Inferior parietal cortex (tissue), 1 donor: ENCODE measurements at regions not wholly inside any gene's neighbourhood (a gene's known extent, or its start where the extent isn't known, plus 50 kb on each side); places are given as distances from the start of the nearest gene placed in this dataset.
A peak's percentile ranks its signal among the peaks of the same experiment; 100 is the strongest.

Source experiments
- DNase-seq: peaks from one replicate; pipeline ENCODE4 v3.0.0-alpha.2; 2016; ENCODE audit errors: extremely low spot score

DNA sequence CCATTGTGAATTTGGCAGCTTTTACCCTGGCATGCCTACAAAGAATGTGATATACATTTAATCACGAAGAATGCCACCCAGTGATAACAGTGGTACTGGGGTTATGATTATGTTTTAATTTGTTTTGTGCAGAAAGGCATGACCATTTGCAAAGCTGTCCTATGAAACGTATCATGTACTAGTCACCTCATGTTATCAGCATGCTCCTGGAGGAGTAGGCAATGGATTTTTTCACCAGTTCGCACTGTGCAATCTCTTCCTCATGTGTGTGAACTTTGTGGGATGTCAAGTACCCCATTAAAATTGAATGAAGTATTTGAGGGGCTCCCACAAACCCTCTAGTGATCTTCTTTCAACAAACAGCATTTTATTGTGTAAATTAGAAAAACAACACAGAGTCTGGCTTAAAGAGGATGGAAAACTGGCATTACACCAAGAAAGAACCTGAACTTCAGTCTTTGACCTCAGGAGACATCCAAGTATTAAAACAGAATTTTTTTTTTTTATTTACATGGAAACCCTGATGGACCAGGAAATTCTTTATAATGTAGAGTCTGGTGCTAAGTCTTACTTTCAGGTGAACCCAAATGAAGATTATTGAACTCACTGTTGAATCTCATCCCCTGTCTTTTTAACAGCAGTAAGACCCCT lies 200.6 kb upstream of the PGRMC2 start:
- no peak for DNase-seq

GRCh38 chr4:128484896-128485295 lies 197.3 kb upstream of the PGRMC2 start:
- DNase-seq, result no peak

DNA sequence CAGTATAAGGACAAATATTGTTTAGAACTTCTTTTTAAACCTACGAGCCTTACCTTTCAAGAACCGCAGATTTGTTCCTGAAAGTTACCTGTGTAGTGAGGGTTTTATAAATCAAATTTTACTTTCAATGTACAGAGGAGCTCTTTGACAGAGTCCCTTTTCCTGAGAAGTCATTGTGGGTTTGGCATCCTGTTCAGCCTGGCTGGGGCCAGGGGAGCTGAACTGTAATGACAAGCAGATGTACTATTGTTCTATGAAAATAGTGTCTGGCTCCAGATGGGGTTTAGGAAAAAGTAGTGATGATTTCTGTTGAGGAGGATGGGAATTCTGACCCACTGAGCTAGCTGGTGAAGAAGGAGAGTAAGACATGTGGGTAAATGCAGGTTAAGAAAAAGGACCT lies 196.2 kb upstream of the PGRMC2 start:
- no peak for DNase-seq

GRCh38 chr4:128483041-128483440 lies 195.4 kb upstream of the PGRMC2 start:
- DNase-seq, result no peak

DNA sequence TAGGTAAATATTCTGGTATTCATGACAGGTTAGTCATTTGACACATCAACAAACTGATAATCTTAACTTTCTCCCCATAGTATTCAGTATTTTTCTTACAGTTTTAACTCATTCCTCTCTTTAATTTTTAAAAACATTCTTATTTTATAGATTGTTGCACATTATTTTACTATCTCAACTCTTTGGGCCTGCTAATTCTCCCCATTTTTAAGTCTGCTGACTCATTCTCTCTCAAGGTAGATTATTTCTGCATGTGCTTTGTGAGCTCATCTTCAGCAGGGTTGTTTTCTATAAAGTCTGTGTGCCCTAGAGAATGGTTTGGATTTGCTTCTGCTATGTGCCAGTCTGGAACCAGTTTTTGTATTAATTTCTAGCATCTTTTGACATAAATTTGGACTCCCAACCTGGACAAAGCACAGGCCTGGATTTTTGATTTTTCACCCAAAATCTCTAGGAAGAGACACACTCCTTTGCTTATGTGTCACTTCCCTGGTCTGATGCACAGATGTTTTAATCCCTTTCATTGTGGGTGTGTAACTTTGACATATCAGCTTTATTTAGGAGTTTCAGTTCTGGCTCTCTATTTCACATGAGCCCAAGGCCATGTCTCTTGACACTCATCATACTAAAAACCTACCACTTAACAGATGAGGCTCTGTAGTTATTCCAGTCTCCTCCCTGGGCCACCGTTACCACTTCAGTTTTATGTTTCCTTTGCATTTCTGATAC lies 194.3 kb upstream of the PGRMC2 start:
- no peak for DNase-seq

DNA sequence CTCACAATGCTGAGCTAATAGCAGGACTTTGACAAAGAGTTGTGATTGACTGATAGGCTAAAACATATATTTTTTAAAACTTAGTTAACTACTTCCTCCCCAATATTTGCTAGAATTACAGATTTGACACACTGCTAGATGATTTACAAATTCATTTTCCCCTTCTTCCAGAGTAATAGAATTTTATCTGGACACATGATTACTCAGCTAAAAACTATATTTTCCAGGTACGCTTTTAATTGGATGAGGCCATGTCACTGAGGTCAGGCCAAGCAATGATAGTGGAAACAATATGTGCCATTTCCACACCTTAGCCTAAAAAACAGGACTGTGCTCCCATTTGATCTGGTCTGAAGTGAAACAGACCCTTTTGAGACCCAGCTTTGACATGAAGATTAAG lies 193.3 kb upstream of the PGRMC2 start:
- no peak for DNase-seq

DNA sequence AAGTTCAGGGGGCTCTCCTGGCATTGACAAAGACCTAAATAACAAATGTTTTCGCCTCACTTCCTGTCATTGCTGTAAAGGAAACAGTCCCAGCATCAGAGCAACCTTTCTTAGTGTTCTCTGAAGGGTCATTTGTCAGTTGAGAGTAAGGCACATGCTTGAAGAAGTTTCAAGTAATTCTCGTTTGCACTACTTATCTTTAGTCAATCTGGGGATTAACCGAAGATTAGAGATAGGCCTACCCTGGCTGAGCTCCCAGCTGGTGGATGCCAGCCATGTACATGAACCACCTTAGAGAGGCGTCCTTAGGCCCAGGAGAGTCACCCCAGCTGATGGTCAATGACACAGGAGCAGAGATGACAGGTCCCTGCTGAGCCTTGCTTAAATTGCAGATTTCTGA lies 189.9 kb upstream of the PGRMC2 start:
- DNase-seq, result no peak

DNA sequence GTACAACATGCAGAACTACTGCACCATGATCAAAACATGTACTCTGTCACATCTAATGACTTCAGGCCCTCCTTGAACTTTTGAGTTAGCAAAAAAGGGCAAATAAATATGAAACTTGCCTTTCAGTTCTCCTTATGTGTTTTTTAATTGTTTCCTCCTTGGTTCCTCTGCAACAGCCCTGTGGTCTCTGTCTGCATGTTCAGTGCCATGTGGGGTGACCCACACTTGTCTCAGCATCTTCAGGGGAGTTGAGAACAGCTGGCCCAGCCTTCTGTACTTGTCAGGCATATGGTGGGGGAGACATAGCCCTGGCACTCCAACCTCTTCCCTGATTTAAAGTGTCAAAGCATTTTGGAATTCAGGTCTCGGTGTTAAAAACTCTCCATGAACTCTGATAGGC lies 188.0 kb upstream of the PGRMC2 start:
- DNase-seq, result no peak

- no peak for DNase-seq
Measured at GRCh38 chr4:128471576-128471975, 184.0 kb upstream of the PGRMC2 start.

DNA sequence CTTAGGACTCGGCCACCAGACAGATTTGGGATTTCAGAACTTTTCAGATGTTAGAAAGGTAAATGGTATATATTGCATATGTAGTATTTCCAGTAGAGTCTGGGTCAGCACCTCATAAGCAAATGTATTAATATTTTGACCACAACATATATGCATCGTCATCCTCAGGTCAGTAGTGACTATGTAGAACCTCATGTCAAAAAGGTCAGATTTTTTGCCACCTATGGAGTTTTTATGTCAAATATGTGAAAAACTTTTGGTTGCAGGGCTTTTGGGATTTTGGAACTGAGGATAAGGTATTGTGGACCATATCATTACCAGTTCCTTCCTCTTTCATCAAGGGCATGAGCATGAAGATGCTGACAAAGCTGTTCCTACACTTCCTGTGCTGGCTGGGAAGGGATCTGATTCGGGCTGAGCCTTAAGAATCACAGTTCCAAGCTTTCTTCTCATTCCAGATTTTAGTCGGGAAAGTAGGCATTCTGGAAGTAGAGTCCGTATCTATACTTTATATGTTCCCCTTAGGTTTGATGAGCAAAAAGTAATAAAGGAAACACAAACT lies 183.0 kb upstream of the PGRMC2 start:
- no peak for DNase-seq

GRCh38 chr4:128468123-128468989 lies 180.7 kb upstream of the PGRMC2 start:
- DNase-seq, result peak; percentile 50

DNA sequence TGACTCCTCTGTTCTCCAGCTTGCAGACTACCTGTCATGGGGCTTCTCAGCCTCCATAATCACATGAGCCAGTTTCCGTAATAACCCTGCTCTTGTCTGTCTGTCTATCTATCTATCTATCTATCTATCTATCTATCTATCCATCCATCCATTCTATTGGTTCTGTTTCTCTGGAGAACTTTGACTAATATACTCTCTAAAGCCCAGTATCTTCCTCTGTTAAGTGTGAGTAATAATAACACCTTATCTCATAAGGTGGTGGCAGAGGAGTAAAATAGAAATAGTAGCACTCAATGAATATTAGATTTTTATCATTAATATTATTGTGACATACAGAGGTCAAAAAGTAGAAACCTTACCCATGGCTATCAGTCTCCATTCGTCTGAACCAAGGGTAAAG lies 177.9 kb upstream of the PGRMC2 start:
- no peak for DNase-seq

DNA sequence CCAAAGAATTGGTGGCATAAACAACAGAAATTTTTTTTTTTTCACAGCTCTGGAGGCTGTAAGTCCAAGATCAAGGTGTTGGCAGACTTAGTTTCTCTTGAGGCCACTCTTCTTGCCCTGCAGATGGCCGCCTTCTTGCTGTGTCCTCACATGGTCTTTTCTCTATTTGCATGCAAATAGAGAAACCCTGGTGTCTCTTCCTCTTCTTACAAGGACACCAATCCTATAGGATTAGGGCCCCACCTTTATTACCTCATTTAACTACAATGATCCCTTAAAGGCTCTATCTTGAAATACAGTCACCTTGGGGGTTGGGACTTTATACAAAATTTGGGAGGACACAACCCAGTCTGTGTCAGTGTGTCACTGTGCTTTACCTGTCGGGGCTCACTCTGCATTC lies 175.4 kb upstream of the PGRMC2 start:
- no peak for DNase-seq

DNA sequence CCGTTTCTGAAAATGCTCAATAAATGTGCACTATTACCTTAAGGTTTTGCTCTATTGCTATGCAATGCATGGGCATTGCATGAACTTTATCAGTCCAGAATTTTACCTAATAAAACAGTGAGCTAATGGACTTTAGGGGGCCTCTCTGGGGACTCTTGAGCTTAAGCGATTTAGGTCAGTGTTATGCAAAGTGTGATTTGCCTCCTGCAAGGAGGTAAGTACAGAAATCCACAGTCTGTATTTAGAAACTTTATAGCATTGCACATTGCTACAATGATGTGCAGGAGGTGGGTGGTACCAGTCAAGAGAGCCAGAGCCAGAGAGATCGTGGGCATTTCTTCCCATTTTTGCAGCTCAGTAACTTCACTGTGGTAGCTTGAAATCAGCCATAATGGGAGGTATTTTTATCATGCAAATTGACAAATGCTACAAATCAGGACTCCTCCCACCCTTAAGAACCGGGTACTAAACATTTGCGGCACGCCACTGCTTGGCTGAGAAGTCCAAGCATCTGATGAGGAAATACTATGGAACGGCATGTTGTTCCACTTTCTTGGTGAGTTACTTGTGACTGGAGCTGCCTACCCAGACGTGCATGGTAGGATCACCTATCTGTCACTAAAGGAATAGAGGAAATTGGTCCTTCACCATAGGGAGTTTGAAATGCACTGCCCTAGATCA lies 174.6 kb upstream of the PGRMC2 start:
- DNase-seq, result peak; percentile 32

DNA sequence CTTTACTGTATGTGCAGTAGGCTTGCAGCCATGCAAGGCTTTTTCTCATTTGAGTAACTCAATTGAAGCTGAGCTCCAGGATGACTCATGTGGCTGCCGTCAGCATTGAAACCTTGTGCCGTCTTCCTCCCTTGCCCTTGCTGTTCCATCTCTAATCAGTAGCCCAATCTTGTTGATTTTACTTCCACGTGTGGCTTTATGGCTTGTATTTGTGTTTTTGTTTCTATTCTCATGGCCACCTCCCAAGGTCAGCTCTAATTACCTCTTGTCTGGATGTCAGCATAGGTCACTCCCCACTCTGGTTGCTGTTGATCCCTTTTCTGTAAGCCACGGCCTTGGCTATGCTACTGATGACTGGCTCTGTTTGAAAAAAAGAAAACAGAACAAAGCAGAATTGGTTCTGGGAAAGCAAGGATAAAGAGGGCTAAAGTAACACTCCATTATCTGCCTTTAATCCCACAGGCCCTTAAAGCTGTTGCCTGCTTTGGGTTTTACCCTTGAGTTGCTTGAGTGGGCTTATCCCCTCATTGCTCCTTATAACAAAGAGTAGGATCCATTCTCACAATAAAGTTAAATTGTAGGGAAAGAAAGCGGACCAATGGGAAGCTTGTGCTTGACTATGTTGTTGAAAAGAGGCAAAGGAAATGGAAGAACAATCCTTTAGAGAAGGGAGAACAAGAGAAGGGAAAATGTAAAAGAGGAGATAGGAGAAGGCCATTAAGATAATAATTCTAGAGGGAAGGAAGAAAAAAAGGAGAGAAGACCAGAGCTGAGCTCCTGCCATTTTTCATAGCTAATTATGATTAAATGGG lies 173.9 kb upstream of the PGRMC2 start:
- no peak for DNase-seq

DNA sequence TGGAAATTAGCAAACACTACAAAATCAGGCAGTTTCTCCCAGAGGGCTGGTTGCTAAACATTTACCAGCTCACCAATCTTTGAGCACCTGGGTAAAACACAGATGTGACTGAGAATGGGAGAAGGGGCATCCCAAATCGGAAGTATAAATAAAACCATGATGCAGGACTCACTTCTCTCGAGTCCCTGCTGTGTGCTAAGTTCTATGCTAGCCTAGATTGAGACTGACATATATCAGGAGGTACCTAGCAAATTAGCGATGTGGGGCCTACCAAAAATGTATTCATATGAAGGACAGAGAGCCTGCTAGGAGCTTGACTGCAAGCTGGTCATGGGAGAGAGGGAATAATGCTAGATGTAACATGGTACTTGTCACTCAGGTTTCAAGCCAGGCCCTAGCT lies 171.9 kb upstream of the PGRMC2 start:
- no peak for DNase-seq

DNA sequence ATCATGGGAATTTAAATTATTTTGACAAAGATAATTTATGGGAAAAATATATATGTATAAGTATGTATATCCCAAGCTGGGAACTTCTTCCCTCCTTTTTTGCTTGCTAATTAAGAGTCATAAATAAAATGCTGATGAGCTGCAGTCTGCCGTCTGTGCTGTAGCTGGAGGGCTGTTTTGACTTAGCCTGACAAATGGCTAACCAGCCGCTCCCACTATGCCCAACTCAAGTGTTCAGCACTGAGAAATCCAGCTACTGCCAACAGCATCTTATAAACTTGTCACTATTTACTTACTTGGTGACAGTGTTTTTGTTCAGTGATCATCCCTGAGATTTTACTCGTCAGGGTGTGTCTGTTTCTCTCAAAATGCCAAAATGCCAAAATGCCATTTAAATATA lies 171.2 kb upstream of the PGRMC2 start:
- DNase-seq, result no peak

GRCh38 chr4:128457726-128458125 lies 170.1 kb upstream of the PGRMC2 start:
- DNase-seq, result no peak

- no peak for DNase-seq
Measured at GRCh38 chr4:128456171-128456570, 168.6 kb upstream of the PGRMC2 start.

DNA sequence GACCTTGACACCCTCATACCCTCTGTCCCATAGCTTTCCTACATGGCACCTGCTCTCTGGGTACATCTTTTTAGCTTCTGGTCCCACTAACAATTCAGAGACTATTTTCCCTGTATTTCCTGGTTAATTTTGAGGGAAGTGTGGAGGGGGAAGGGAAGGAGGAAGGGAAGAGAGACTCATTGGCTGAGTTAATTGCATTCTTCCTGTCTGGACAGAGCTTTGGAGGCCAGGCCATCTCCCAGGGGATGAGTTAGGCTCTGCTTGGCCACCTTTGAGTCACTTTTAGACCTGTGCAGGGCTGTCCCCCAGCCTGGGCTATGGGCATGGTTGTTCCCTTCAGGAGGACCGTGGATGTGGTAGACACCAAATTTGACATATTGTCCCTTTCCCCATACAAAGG lies 167.9 kb upstream of the PGRMC2 start:
- no peak for DNase-seq

- DNase-seq, result no peak
Measured at GRCh38 chr4:128454881-128455280, 167.3 kb upstream of the PGRMC2 start.
